GM03348 (cell line): ENCODE measurements at regions not wholly inside any gene's neighbourhood (a gene's known extent, or its start where the extent isn't known, plus 50 kb on each side); places are given as distances from the start of the nearest gene placed in this dataset.
"Not testable (repeated sequence)": the region's sequence is repeated elsewhere in the genome, so short reads cannot be mapped to it uniquely, and the experiment has no call there.

ENCODE experiments used
- DNase-seq: peaks from one replicate; pipeline ENCODE4 v3.0.0; 2012; ENCODE audit warnings: low spot score

DNA sequence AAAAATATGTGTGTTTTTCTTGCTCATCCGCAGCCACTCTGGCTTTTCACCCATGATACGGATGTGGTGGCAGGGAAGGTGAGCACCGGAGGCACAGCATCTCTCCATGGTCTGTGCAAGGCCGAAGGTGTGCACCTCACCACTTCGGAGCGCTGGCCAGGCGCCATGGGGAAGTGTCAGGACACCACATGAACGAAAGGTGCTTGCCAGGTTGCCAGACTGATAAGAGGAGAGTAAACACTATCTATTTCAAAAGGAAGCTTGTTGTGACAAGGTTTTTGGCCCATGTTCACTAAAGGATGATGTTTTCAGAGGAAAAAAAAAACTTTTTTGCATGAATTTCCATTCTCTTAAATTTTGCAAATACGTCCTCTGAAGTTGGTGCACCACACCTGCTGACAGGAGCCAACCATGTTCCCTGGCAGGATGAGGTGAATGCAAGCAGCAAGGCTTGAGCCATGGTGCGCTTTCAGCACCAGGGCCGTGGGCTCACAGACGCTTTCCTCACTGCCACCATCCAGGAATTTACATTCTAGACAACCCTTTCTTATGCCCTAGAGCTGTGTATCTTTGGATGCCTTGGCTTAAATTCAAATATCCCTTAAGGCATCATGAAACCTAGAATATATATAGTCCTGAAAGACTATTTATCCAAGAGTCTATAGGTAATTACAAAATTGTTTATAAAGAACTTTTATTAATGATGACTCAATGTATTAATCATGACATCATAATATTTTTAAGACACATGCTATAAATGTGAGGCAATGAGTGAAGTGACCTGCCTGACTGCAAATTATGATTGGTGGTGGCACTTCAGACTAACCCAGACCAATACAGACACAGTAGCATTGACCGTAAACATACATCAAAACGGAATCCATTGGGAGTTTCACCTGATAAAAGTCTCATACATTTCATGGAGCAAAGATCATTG is 234.5 kb downstream of the TFAP2A start:
- no peak for DNase-seq

DNA sequence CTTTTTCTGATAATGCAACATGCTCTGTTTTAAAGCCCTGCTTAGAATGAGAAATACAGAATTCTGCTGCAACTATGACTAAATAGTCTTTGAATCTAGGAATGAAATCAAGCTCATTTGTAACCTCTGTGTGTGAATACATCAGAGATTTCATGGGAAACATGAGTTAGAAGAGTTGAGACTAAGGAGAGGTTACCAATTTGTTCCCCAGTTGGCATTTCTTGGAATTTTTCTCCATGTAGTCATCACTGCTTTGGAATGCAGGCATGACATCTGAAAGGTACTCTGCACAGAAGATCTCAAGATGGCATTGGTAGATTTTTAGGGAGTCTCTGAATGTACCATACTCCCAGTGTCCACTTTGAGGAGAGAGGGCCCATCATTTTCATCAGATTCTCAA is 237.2 kb downstream of the TFAP2A start:
- DNase-seq: no peak

DNA sequence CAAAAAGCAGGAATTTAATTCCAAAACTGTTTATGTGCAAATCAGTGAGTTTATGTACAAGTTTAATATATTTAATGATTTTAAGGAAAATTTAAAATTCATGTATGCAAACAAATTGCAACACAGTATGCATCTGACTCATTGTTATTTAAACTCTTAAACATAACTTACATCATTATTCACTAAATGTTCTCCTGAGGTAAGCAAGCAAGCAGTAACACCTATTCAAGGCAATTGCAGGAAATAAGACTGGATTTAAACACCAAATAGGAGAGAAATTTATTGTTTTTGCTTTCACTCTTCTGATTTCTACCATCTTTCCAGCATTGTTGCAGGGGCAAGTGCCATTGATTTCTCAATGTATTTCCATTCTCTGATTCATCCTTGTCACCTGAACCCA is 239.5 kb downstream of the TFAP2A start:
- no peak for DNase-seq

DNA sequence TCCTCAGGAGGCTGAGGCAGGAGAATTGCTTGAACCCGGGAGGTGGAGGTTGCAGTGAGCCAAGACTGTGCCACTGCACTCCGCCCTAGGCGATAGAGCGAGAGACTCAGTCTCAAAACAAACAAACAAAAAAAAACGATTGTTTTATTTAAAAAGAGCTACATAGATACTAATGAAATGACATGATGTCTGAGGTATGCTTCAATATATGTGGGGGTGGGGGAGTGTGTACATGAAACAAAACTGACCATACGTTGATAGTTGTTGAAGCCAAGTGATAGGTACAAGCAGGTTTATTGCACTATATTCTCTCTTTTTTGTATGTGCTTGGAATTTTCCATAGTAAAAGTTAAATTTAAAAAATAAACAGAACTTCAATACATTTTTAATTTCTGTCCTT is 240.1 kb downstream of the TFAP2A start:
- no peak for DNase-seq

DNA sequence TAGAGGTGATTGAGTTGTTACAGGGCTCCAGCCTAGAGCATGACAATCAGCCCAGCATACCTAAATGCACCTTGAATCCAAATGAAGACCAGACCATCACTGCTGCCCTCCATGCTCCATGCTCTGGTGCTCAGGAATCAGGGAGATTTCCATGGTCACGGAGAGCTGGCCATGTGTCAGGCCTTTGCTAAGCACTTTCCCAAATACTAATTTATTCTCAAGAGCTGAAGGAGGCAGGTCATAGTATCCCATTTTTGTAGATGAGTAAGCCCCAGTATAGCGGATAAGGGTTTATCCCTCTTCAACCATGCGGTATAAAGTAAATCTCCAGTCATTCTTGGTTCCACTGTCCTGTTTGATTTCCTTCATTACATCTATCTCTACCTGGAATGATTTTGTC is 240.8 kb downstream of the TFAP2A start:
- no peak for DNase-seq

DNA sequence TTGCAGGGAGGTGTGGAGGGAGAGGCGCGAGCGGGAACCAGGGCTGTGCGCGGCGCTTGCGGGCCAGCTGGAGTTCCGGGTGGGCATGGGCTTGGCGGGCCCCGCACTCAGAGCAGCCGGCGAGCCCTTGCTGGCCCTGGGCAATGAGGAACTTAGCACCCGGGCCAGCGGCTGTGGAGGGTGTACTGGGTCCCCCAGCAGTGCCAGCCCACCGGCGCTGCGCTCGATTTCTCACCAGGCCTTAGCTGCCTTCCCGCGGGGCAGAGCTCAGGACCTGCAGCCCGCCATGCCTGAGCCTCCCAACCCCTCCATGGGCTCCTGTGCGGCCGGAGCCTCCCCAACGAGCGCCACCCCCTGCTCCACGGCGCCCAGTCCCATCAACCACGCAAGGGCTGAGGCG is 243.2 kb downstream of the TFAP2A start:
- DNase-seq: not testable (repeated sequence)

DNA sequence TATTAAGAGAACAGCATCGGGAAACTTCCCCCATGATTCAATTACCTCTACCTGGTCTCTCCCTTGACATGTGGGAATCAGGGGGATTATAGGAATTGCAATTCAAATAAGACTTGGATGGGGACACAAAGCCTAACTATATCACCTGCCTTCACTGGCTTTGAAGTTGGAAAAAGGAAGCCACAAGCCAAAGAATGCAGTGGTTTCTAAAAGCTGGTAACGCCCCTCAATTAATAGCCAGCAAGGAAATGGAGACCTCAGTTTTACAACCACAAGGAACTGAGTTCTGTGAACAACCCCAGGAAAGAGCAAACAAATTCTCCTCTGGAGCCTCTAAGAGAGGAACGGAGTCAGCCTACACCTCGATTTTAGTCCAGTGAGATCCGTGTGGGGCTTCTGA is 244.1 kb downstream of the TFAP2A start:
- DNase-seq: no peak

DNA sequence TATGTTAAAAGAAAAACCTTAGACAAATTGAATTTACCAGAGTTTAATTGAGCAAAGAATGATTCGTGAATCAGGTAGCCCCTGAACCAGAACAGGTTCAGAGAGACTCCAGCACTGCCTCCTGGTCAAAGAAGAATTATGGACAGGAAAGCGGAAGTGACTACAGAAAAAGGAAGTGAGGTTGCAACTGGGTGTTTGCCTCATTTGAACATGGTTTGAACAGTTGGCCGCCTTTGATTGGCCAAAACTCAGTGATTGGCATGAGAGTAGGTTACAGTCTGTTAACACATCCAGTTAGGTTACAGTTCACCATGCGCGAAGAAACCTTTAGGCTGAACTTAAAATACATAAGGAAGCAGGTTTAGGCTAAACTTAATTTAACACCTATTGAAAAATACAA is 248.8 kb downstream of the TFAP2A start:
- no peak for DNase-seq

DNA sequence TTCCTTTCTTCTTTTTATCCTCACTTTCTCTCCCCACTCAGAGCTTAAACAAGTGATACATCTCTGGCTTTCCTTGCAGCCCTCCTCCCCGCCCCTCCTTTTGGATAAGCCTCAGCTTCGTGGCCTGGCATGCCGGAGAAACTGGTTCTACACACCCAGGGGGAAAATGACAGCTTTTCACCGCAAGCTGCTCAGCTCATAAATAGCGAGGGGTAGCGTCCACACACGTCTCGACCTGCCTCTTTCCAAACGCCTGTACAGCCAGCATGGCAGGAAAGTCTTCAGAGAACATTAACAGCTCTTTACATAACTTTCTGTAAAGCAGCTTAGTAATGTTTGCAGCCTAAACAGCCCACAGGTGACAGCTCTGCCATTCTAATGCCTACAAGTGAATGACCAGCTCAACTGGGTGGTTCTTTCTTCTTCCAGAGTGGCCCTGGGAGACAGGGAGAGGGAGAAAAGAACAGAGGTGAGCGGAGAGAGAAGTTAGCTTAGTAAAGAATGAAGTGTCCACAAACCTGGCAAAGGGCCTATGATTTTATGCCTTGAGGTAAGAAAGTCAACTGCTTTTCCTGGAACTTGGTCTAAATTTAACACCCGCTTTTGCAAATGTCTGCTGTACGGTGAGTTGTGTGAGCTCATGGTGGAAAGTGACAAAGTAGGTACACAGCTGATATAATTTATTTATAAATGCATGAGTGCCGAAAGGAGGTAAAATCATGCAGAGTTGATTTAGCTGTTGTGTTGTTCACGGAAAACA is 251.5 kb downstream of the TFAP2A start:
- no peak for DNase-seq

DNA sequence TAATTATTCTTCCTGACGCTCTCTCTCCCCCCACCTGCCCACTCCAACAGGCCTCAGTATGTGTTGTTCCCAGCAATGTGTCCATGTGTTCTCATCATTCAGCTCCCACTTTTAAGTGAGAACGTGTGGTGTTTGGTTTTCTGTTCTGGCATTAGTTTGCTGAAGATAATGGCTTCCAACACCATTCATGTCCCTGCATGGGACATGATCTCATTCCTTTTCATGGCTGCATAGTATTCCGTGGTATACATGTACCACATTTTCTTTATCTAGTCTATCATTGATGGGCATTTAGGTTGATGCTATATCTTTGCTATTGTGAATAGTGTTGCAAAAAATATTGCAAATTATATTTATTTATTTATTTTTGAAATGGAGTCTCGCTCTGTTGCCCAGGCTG is 258.0 kb downstream of the TFAP2A start:
- no peak for DNase-seq

DNA sequence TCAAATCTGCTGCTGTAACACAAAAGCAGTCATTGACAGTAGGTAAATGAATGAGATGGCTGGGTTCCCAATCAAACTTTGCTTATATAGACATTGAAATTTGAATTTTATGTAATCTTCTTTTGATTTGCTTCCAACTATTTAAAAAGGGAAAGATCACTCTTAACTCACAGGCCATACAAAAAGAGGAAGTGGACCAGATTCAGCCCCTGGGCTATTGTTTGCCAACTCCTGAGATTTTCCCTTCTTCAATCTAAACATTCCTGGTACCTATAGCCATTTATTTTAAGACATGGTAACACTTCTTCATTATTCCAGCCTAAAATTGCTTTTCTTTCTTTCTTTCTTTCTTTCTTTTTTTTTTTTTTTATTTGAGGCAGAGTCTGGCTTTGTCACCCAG is 260.6 kb downstream of the TFAP2A start:
- no peak for DNase-seq

DNA sequence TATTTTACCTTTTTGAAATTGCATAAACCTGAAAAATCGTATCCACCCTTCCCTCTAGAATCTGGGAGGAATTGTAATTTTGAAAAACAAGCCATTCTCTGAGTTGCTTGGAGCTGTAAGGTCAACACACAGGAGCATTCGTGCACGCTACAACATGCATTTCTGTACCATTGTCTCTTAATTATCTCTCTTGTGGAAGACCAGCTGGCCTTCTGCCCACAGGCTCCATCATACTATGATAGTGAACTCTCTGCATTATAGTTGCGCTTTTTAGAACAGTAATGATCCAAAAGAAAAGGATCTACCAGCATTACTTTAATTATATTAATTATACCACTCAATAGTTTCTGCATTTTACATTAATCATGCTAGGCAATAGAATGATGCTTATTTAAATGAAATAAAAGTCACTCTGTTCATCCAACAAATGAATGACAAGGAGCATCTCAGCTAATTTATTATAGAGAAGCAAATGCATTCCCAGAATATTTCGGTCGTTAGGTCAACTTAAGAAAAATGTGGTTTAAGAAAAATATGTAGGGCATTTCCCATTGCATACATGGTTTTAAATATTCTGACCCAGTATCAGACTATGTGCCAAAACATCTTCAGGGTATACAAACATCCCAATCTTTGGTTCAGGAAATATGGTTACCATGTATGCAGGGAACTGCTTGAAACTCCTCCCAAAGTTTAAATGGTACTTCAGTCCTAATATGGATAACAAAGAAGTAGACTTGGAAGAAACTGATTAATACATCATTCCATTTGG is 263.5 kb downstream of the TFAP2A start:
- DNase-seq: no peak

DNA sequence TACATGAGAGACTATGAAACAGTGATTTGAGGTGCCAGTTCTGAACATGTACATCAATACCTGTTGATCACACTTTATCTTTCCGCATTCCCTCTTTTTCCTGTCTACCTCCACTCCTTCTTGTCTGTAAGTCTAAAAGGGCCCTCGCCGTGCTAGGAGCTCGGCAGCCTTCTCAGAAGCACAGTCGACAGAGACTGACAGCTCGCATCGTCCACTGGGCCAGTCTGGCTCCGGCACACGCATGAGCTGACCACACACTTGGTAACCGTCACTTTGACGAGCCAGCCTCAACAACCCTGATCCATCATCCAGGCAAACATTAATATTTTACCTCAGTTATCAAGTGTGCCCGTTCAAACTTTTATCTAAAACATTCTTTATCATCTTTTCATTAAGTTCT is 265.3 kb downstream of the TFAP2A start:
- no peak for DNase-seq

DNA sequence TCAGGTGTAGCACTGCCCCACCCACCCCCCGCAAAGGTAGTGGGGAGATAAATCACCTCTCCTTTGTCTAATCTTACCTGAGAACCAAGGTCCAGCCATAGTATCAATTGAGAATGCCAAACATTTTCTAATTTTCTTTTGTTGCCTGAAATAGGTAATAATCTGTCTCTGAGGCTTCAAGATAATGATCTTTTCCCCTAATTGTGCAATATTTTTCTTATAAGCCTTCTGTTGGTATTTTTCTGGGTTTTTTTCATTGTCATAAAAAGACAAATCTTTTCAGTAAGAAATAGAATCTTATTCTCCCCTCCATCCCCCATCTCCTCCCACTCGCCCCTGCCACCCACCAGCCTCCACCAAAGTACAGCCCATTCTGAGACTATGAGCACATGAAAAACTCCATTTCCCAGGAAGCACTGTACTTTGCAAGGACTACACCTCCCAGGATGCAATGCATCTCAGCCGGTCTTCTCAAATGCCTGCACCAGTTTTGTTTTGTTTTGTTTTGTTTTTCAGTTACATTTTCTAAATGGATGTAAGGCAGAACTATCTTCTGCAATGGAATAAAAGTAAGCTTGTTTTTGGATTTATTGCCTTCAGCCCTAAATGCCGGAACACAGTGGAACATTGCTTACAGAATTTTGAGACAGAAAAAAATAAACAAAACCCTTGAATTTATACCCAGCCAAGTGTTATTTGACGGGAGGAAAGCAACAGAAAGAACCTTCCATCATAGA is 268.0 kb downstream of the TFAP2A start:
- DNase-seq: peak; percentile 65

DNA sequence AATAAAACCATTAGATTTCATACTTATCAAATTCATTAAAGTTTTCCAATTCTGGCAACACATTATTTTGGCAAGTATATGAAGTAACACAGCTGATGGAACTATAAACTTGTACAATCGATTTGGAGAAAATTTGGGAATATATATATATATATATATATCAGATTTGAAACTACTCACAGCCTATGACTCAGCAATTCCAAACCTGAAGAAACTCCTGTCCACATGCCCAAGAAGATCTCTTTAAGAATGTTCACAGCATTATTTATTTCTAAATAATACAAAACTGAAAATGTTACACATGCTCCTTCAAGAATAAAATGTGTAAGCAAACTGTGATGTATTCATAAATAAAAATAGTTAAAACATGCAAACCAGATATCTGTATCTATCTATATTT is 270.1 kb downstream of the TFAP2A start:
- DNase-seq: no peak

DNA sequence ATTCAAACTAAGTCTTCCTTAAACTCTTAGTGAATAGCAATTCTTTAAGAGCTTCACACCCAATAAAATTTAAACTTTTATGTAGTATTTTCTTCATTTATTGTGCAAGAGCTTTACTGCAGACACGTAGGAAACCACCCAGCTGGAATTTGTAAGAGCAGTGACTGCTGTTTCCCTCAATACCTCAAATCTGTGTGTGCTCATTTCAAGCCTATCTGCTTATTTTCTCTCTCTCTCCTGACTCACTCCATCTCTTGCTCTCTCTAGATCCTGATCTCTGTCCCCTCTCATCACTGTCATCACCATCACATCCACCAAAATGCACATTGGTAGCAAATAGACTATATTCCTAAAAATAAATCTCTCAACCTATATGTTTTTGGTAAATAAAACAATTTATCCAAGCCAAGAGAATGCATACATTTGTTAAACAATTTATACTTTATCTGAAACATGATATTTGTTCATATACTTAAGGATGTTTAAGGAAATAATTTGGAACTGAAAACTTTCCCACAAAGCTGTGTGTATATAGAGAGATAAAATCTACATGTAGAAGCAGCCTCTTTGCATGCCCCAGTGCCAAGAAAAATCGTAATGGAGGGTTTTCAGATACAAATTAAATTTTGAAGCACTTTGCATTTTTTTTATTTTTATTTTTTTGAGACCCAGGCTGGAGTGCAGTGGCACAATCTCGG is 273.0 kb downstream of the TFAP2A start:
- DNase-seq: no peak

DNA sequence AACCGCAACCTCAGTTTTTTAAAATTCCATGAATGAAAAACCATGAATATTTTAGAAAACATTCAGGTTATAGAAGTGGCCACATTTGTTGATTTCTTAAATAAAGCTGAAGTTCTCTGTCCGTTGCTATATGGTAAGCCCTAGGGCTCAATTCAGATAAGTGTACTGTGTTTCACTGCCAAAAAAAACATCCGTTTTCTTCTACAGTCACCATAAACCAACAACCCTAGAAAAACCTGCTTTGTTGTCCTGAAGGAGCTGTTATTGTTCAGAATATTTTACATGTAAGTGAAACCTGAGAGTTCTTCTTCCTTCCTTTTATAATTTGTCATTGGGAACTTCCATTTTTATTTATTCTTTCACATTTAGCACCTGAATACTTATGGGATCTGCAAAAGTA is 274.1 kb downstream of the TFAP2A start:
- DNase-seq: no peak

DNA sequence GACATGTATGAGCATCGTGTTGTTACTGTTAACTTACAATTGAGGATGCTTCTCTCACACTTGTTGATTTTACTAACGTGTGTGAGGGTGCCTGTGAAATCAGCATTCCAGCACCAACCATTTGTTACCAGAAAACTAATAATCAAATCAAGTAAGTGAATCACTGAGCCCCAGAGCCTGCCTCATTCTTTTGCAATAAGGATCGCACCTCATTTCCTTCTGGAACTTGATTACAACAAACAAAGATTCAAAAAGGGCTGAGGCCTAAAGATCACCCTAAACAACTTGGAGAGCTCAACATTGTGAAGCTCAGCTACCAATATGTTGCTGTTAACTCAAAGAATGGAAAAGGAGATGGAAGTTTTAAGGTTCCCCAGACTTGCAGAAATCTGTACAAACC is 274.7 kb downstream of the TFAP2A start:
- DNase-seq: no peak

DNA sequence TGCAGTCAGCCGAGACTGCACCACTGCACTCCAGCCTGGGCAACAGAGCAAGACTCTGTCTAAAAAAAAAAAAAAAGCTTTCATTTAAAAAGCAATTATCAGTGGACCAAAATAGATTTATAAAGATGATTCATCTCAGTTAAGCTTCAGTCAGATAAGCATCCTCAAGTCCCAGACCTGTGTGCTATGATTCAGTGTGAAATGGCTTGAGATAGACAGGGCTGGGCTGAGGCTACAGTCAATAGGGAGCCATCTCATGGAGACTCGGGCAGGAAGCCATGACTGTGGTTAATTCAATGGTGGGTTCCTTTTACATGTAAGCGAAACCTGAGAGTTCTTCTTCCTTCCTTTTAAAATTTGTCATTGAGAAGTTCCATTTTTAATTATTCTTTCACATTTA is 276.0 kb downstream of the TFAP2A start:
- no peak for DNase-seq

DNA sequence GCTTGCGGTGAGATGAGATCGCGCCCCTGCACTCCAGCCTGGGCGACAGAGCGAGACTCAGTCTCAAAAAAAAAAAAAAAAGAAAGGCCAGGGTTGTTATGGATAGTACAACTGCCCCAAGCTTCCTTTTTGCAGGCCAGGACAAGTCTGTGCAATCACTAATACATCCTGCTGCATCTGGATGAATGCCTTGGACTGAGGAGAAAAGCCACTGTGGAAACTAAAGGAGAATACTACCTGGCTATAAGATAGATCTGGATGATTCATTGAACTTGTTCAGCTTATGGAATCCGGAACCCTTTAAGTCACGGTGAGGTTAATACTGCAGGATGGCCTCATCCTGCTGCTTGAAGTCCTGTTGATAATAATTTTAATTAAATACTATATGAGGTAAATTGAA is 278.2 kb downstream of the TFAP2A start:
- no peak for DNase-seq

DNA sequence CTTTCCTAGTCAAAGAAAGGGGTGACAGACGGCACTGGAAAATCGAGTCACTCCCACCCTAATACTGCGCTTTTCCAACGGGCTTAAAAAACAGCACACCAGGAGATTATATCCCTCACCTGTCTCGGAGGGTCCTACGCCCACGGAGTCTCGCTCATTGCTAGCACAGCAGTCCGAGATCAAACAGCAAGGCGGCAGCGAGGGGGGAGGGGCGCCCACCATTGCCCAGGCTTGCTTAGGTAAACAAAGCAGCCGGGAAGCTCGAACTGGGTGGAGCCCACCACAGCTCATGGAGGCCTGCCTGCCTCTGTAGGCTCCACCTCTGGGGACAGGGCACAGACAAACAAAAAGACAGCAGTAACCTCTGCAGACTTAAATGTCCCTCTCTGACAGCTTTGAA is 280.7 kb downstream of the TFAP2A start:
- DNase-seq: not testable (repeated sequence)
